HG02884 (cell line): ENCODE measurements at regions not wholly inside any gene's neighbourhood (a gene's known extent, or its start where the extent isn't known, plus 50 kb on each side); places are given as distances from the start of the nearest gene placed in this dataset.

Experiments
- ATAC-seq: cut with Tn5 transposase; IDR thresholded peaks from one replicate; pipeline ENCODE4 v1.9.1; 2021; ENCODE audit warnings: mild to moderate bottlenecking, moderate library complexity; ENCODE audit not compliant: unreplicated experiment

GRCh38 chr12:92539976-92540781 lies 162.6 kb upstream of the PLEKHG7 start:
- no peak for ATAC-seq

DNA sequence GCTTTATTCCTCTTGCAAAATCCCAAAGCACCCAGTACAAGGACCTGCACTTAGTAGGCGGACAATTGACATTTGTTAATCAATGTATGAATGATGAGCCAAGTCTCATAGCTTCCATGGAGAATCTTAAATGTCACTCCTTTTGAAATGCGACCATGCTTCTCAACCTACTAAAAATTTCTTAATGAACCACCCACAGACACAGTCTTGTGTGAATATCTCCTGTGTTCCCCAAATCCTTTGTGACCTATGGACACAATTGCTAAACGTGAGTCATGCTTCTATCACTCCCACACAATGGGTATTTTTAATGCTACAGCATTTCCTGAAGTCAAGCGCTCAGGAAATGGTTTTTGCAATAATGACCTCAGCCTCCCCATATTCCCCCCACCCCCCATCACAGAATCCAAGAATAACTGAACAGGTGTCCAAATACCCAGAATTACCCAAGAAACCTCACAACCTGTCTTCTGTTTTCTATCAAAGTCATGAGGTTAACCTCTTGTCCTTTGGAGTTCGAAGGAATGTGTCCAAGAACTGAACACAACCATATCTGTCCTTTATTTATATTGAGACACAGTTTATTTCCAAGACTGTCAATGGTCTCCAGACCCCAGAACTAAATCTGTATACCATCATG lies 163.6 kb upstream of the PLEKHG7 start:
- ATAC-seq, result peak; percentile 48

- no peak for ATAC-seq
These were observed 165.4 kb upstream of the PLEKHG7 start for GRCh38 chr12:92537290-92537960.

GRCh38 chr12:92535961-92536360 lies 166.8 kb upstream of the PLEKHG7 start:
- ATAC-seq, result no peak

GRCh38 chr12:92533280-92533890 lies 169.4 kb upstream of the PLEKHG7 start:
- no peak for ATAC-seq

DNA sequence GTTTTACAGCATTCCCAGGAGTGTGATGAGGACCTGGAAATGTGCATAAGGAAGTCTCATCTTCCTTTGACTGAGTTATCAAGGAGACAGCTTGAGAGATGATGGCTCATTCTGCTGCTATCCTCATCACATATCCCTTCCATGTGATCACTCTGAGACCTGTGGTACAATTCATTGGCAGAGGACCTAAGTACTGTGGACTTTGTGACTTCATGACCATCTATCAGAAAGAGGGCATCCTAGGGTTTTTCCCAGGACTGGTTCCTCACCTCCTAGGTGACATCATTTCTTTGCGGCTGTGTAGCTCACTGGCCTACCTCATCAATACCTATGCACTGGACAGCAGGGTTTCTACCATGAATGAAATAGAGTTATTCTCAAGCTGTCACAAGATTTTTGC lies 172.1 kb upstream of the PLEKHG7 start:
- ATAC-seq, result no peak

DNA sequence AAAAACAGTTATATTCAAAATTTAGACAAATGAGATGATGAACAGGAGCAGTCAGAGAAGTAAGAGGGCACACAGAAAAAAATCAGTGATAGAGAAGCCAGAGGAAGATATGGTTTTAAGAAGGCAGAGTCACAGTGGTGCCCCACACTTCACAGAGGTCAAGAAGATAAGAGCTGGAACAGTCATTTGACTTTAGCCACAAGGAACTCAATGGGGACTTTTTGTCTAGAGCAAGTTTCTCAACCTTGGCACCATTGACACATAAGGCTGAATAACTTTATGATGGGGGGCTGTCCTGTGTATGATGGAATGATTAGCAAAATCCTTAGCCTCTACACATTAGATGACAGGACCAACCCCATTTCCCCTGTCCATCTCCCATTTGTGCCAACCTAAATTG lies 172.8 kb upstream of the PLEKHG7 start:
- ATAC-seq, result peak; percentile 69

GRCh38 chr12:92528586-92528985 lies 174.2 kb upstream of the PLEKHG7 start:
- ATAC-seq, result no peak

- no peak for ATAC-seq
These were observed 174.7 kb upstream of the PLEKHG7 start for GRCh38 chr12:92528097-92528496.

DNA sequence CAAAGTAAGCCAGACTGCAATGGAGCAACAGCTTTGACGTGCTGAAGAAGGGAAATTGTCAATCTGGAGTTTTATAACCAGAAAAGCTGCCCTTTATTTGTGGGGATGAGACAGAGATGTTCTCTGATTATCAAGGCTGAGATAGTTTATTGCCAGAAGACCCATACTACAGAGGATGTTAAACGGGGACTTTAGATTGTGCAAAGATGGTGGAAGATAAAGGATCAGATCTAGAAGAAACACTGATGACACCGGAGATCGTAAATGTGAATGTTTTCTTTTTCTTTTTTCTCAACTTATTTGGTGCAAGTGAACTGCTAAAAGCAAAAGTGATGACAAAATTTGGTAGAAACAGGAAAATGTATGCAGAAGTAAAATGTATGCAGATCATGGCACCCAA lies 178.3 kb upstream of the PLEKHG7 start:
- ATAC-seq, result no peak

DNA sequence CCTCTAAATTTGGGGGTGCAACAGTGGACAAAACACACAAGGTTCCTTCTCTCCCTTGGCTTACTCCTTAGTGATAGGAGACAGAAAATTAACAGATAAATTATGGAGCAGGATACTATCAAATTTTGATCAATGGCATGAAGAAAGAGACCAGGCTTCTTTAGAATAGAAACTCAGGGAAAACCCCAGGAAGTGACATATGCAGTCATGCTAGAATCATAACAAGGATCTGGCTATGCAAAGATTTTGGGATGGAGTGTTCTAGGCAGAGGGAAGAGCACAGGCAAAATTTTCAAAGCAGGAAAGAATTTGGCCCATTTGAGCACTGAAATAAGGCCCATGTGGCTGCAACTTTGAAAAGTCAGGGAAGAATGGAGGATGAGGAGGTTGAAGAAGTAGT lies 182.3 kb upstream of the PLEKHG7 start:
- ATAC-seq, result no peak

DNA sequence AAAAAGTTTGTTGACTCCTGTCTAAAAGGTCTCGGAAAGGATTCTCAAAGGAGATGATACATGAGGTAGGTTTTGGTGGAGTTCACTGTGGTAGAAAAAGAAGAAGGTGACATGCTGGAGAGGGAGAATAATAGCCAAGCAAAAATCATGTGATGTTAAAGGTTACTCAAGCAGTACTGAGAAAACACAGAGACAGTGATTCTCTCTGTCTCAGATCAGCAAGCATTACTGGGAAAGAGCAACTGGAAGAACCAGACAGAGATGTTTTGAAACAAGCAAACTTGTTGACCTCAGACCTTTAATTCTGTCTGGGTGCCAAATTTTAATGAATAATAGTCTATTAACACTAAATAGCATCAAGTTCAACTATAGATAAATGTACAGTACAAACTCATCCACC lies 183.5 kb upstream of the PLEKHG7 start:
- ATAC-seq, result no peak

DNA sequence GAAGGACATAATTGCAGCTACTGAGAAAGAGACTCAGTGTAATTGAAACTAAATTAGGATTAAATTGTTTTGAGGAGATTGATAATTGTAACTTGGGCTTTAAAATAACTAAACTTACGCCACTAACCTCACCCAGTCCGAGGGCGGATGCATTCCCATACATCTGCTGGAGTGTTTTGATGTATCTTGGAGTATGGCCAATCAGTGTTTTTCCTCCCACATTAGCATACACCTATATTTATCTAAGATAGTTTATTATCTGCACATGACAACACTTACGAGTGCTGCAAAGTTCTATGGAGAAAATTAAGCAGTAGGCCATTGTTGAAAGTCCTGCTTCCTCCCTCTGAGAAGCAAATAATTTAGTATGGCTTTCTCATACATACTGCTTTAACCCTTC lies 184.7 kb upstream of the PLEKHG7 start:
- no peak for ATAC-seq

DNA sequence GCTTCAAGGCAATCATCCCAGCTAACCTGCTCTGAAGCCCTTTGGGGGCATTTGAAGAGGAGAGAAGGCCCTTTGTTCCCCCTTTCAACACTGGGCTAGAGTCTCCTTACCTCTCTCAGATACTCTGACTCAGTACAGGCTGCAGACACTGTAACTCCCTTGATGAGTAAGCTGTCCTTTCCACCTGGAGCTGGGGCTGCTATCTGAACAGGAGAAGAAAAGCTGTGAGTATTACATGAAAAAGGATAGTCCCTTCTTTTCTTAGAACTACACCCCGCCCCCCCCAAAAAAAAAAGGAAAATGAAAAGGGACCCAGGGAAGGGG lies 186.6 kb upstream of the PLEKHG7 start:
- peak; percentile 68 for ATAC-seq

DNA sequence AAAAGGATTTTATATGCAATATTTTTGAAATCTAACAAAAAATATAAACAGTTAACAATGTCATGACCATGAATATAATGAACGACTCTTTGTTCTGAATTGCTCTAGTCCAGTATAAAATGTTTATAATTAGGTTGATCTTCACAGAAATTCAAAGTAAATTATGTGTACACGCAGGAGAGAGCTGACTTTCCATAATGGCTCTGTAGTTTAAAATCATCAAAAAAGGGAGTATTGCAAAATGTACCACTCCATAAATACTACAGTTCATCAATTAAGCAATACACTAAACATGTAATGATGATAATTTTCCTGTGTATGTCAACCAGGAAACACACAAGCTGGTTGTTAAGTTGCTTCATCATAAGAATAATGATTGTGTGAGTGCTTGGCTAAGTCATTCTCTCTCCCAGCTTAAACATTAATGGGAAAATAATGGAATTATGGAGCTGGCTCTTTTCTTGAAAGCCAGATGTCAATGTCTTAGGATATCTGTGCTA lies 189.5 kb upstream of the PLEKHG7 start:
- no peak for ATAC-seq

- ATAC-seq, result no peak
These were observed 191.0 kb upstream of the PLEKHG7 start for GRCh38 chr12:92511786-92512185.

DNA sequence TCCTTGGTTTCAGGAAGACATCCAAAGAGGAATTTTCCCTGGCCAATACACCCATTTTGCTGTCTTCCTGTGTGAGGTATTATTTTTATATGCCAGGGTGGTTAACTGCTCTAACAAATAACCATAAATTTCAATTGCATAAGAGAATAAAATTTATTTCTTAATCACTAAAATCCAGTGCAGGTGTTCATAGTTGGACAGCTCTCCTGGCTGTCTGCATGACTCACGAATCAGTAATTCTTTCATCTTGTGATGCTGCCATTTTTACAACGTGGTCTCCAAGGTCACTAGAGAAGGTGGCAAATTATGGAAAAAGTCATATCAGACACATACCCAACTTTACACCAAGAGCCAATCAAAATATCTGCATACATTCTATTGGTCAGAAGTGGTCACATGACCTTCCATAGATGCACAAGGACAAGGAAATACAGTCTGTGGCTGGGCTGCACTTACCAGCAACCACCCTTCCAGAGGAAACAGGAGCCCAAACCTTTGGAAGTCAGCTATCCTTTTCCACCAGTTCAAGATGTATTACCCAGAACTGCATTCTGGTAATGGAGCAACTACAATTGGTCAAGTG lies 193.5 kb upstream of the PLEKHG7 start:
- no peak for ATAC-seq

GRCh38 chr12:92506891-92507290 lies 195.9 kb upstream of the PLEKHG7 start:
- no peak for ATAC-seq

GRCh38 chr12:92506460-92506859 lies 196.3 kb upstream of the PLEKHG7 start:
- no peak for ATAC-seq

- no peak for ATAC-seq
These were observed 197.2 kb upstream of the PLEKHG7 start for GRCh38 chr12:92505254-92506231.
